IMR-90 (cell line): ENCODE measurements at regions not wholly inside any gene's neighbourhood (a gene's known extent, or its start where the extent isn't known, plus 50 kb on each side); places are given as distances from the start of the nearest gene placed in this dataset.

Source experiments
- ATAC-seq: fragments of 200-7000 bp; cut with Tn5 transposase; 2 replicates; pipeline ENCODE4 v1.9.1; 2020; ENCODE audit warnings: low read depth, mild to moderate bottlenecking, moderate library complexity
- BruUV-seq: library from RNA; stranded (reverse); fragments of 400-500 nt; replicated peaks from 2 replicates; lab custom pipeline; 2021; lab: Mats Ljungman, UMichigan
- CTCF ChIA-PET: fragments of 300-600 bp; formaldehyde crosslinking; extraction: SDS; loops from one replicate; lab custom pipeline; 2021; ENCODE audit warnings: antibody characterized with exemption; lab: Yijun Ruan, JAX
- POLR2A ChIA-PET: fragments of 300-600 bp; sonication (Branson Sonifier 250); formaldehyde crosslinking; loops from one replicate; lab custom pipeline; 2022; ENCODE audit warnings: antibody characterized with exemption; ENCODE audit not compliant: unreplicated experiment; lab: Charles Lee
- DNase-seq: peaks from one replicate; pipeline ENCODE4 v3.0.0; 2013
- H2AFZ ChIP-seq: replicated peaks from 2 replicates; pipeline ENCODE3; 2013; ENCODE audit warnings: low read length, mild to moderate bottlenecking; ENCODE audit not compliant: poor library complexity
- H2AK5ac ChIP-seq: 2 replicates; pipeline ENCODE4 v1.6.1; 2013; ENCODE audit warnings: low read depth, low read length, inconsistent platforms
- H2AK9ac ChIP-seq: replicated peaks from 2 replicates; pipeline ENCODE3; 2013; ENCODE audit warnings: mild to moderate bottlenecking, low read depth, low read length, moderate library complexity; ENCODE audit not compliant: poor library complexity
- H2BK120ac ChIP-seq: 2 replicates; pipeline ENCODE4 v1.6.1; 2013; ENCODE audit warnings: low read depth, low read length, inconsistent platforms
- H2BK15ac ChIP-seq: 3 replicates; pipeline ENCODE4 v1.6.1; 2013; ENCODE audit warnings: low read depth, low read length, inconsistent platforms
- H2BK20ac ChIP-seq: 2 replicates; pipeline ENCODE4 v1.6.1; 2013; ENCODE audit warnings: low read depth, mild to moderate bottlenecking, inconsistent platforms, low read length, moderate library complexity
- H2BK5ac ChIP-seq: 2 replicates; pipeline ENCODE4 v1.6.1; 2013; ENCODE audit warnings: mild to moderate bottlenecking, low read depth, low read length, inconsistent platforms; ENCODE audit not compliant: poor library complexity, severe bottlenecking
- H3K14ac ChIP-seq: replicated peaks from 2 replicates; pipeline ENCODE4 v1.6.1; 2013; ENCODE audit warnings: low read depth, low read length, inconsistent platforms
- H3K18ac ChIP-seq: 2 replicates; pipeline ENCODE4 v1.6.1; 2013; ENCODE audit warnings: low read depth, low read length, control low read depth
- H3K23ac ChIP-seq: 2 replicates; pipeline ENCODE4 v1.6.1; 2013; ENCODE audit warnings: low read depth, low read length, inconsistent platforms
- H3K27ac ChIP-seq: 2 replicates; pipeline ENCODE4 v1.5.1; 2013; ENCODE audit warnings: mild to moderate bottlenecking, control low read depth, low read length; ENCODE audit not compliant: insufficient read depth
- H3K27me3 ChIP-seq: 2 replicates; pipeline ENCODE4 v1.6.1; 2013; ENCODE audit warnings: low read length; ENCODE audit not compliant: control insufficient read depth, insufficient read depth
- H3K36me3 ChIP-seq: 2 replicates; pipeline ENCODE4 v1.6.1; 2013; ENCODE audit warnings: low read length, mixed read lengths; ENCODE audit not compliant: control insufficient read depth, insufficient read depth
- H3K4ac ChIP-seq: 2 replicates; pipeline ENCODE4 v1.6.1; 2013; ENCODE audit warnings: low read depth, low read length, inconsistent platforms
- H3K4me1 ChIP-seq: 2 replicates; pipeline ENCODE4 v1.6.1; 2013; ENCODE audit warnings: low read length, mixed read lengths; ENCODE audit not compliant: control insufficient read depth, insufficient read depth
- H3K4me2 ChIP-seq: 2 replicates; pipeline ENCODE4 v1.6.1; 2013; ENCODE audit warnings: low read depth, mild to moderate bottlenecking, control low read depth, low read length, moderate library complexity
- H3K4me3 ChIP-seq: 2 replicates; pipeline ENCODE4 v1.5.1; 2013; ENCODE audit warnings: low read depth, mild to moderate bottlenecking, control low read depth, low read length, moderate library complexity; ENCODE audit not compliant: insufficient read depth
- H3K56ac ChIP-seq: 2 replicates; pipeline ENCODE4 v1.6.1; 2013; ENCODE audit warnings: low read length, inconsistent platforms; ENCODE audit not compliant: insufficient read depth; ENCODE audit errors: extremely low read depth
- H3K79me1 ChIP-seq, 2 experiments: 2 replicates each; pipeline ENCODE4 v1.6.1; 2013; ENCODE audit warnings: low read length in 2 of 2, inconsistent platforms in 1 of 2, low read depth in 1 of 2
- H3K9ac ChIP-seq: 2 replicates; pipeline ENCODE4 v1.6.1; 2013; ENCODE audit warnings: low read depth, low read length, control low read depth
- H3K9me1 ChIP-seq: 2 replicates; pipeline ENCODE4 v1.6.1; 2013; ENCODE audit warnings: low read length, inconsistent platforms; ENCODE audit not compliant: insufficient read depth
- H3K9me3 ChIP-seq: 2 replicates; pipeline ENCODE4 v1.6.1; 2013; ENCODE audit warnings: low read length; ENCODE audit not compliant: control insufficient read depth, insufficient read depth
- H4K20me1 ChIP-seq: 2 replicates; pipeline ENCODE4 v1.6.1; 2013; ENCODE audit warnings: low read length, inconsistent platforms; ENCODE audit not compliant: insufficient read depth
- H4K5ac ChIP-seq: 2 replicates; pipeline ENCODE4 v1.6.1; 2013; ENCODE audit warnings: mild to moderate bottlenecking, low read depth, low read length, control low read depth
- H4K8ac ChIP-seq, 2 experiments: 2 replicates each; pipeline ENCODE4 v1.6.1; 2013; ENCODE audit warnings: low read depth in 2 of 2, low read length in 2 of 2, control low read depth in 1 of 2, inconsistent platforms in 1 of 2
- H4K91ac ChIP-seq: 2 replicates; pipeline ENCODE4 v1.6.1; 2013; ENCODE audit warnings: low read depth, low read length, inconsistent platforms; ENCODE audit not compliant: insufficient read depth
- BHLHE40 ChIP-seq: fragments of 150-350 bp; IDR thresholded peaks from 2 replicates; pipeline ENCODE4 v1.6.1; 2016; ENCODE audit warnings: mild to moderate bottlenecking, low read depth, low read length
- CEBPB ChIP-seq: IDR thresholded peaks from 2 replicates; pipeline ENCODE4 v1.6.1; 2012; ENCODE audit warnings: low read depth, low read length, improper control_type of control experiment
- FOS ChIP-seq: fragments of 150-350 bp; IDR thresholded peaks from 2 replicates; pipeline ENCODE4 v1.6.1; 2016; ENCODE audit warnings: low read depth, low read length
- MXI1 ChIP-seq: IDR thresholded peaks from 2 replicates; pipeline ENCODE4 v1.6.1; 2012; ENCODE audit warnings: low read depth, mild to moderate bottlenecking, low read length, moderate library complexity, borderline replicate concordance
- NFE2L2 ChIP-seq: fragments of 150-350 bp; IDR thresholded peaks from 2 replicates; pipeline ENCODE4 v1.6.1; 2016; ENCODE audit warnings: low read depth, mild to moderate bottlenecking, low read length
- POLR2A ChIP-seq: IDR thresholded peaks from 2 replicates; pipeline ENCODE4 v1.6.1; 2012; ENCODE audit warnings: mild to moderate bottlenecking, low read depth, low read length
- RAD21 ChIP-seq: IDR thresholded peaks from 2 replicates; pipeline ENCODE4 v1.6.1; 2012; ENCODE audit warnings: low read length, improper control_type of control experiment
- RCOR1 ChIP-seq: IDR thresholded peaks from 2 replicates; pipeline ENCODE4 v1.6.1; 2012; ENCODE audit warnings: mild to moderate bottlenecking, low read length, improper control_type of control experiment; ENCODE audit not compliant: insufficient replicate concordance
- WGBS, 2 experiments: methylation state at CpG; one replicate each; pipeline versions ENCODE4 v1.1.5 to v1.1.7; 2013; ENCODE audit warnings: missing lambda C conversion rate in 2 of 2; ENCODE audit not compliant: insufficient read length in 1 of 2; ENCODE audit errors: extremely low coverage in 2 of 2; 5-methylcytosine and 5-hydroxymethylcytosine counted together
- dilution Hi-C: fragments of 300-500 bp; cut with HindIII; formaldehyde crosslinking; loops from one replicate; pipeline ENCODE4 v1.14.3; 2018; ENCODE audit warnings: low sequenced_read_pairs; ENCODE audit not compliant: unreplicated experiment
- in situ Hi-C: fragments of 300-500 bp; cut with MboI; formaldehyde crosslinking; loops from 3 replicates; pipeline ENCODE4 v1.14.3; 2019; ENCODE audit warnings: low sequenced_read_pairs, inconsistent platforms, mixed read lengths
- intact Hi-C: fragments of 100-400 bp; cut with micrococcal nuclease; formaldehyde crosslinking; loops from 2 replicates; pipeline ENCODE4 v1.10.0; 2022
- TF ChIP-seq, protein P1 (sequence below): fragments of 150-350 bp; IDR thresholded peaks from 2 replicates; pipeline ENCODE4 v1.6.1; 2016; ENCODE audit warnings: low read depth, mild to moderate bottlenecking, low read length, moderate library complexity, borderline replicate concordance
- TF ChIP-seq, protein P2 (sequence below): conservative IDR thresholded peaks from 2 replicates; pipeline ENCODE4 v1.5.1; 2012; ENCODE audit warnings: mild to moderate bottlenecking, low read depth, low read length, improper control_type of control experiment
- TF ChIP-seq, protein P3 (sequence below): fragments of 150-350 bp; IDR thresholded peaks from 2 replicates; pipeline ENCODE4 v1.6.1; 2017; ENCODE audit warnings: mild to moderate bottlenecking, antibody characterized with exemption, low read length, low read depth

DNA sequence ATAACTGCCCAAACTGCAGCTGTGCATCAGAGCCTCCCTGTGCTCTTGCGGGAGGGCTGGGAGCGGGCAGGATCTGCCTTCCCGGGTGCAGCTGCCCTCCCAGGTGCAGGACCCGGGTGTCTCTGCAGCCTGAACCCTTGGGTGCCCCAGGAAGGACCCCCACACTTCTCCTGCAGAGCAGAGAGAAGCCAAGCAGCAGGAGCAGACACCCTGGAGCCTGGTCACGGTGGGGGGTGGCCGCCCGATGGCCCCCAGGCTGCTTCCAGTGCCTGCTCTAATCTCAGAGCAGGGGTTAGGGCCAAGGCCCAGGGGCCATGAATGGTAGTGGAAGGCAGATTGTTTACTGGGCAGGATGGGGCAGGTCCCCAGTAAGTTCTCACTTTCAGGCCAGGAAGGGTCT is 83.0 kb downstream of the RHOU start:
- Histone ChIP-seq H2AFZ (peak overlapping the region; percentile 22), H3K23ac (no peak overlapping the region), H2AK9ac (no peak overlapping the region), H3K56ac (no peak overlapping the region), H4K20me1 (no peaks in the 10 kb centered on the region), H2AK5ac (no peak overlapping the region), H3K18ac (no peak overlapping the region), H3K4me2 (no peak overlapping the region), H3K9me3 (no peaks in the 10 kb centered on the region), H3K9me1 (no peaks in the 10 kb centered on the region), H2BK15ac (no peak overlapping the region), H3K14ac (no peak overlapping the region), H4K8ac (no peak overlapping the region), H2BK120ac (no peak overlapping the region), H4K5ac (no peak overlapping the region), H3K36me3 (no peaks in the 10 kb centered on the region), H2BK20ac (no peak overlapping the region), H4K91ac (no peak overlapping the region), H3K27me3 (peaks cover 8% of the 10 kb centered on the region), H3K9ac (no peak overlapping the region), H3K4me3 (no peak overlapping the region), H3K27ac (no peak overlapping the region), H3K4me1 (no peaks in the 10 kb centered on the region), H3K79me1 (no peaks in the 10 kb centered on the region), H3K4ac (no peak overlapping the region), H2BK5ac (no peak overlapping the region)
- in situ Hi-C loops: no loop called here
- dilution Hi-C loops: no loop called here
- intact Hi-C loops: no loop called here
- ChIA-PET CTCF (no interaction called here), POLR2A (no interaction called here)
- DNase-seq (no peak), ATAC-seq (no peak)
- no peak for TF ChIP-seq BHLHE40
- TF ChIP-seq, protein P1, sequence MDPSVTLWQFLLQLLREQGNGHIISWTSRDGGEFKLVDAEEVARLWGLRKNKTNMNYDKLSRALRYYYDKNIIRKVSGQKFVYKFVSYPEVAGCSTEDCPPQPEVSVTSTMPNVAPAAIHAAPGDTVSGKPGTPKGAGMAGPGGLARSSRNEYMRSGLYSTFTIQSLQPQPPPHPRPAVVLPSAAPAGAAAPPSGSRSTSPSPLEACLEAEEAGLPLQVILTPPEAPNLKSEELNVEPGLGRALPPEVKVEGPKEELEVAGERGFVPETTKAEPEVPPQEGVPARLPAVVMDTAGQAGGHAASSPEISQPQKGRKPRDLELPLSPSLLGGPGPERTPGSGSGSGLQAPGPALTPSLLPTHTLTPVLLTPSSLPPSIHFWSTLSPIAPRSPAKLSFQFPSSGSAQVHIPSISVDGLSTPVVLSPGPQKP: no peak
- no peak for TF ChIP-seq RCOR1
- TF ChIP-seq, protein P2, sequence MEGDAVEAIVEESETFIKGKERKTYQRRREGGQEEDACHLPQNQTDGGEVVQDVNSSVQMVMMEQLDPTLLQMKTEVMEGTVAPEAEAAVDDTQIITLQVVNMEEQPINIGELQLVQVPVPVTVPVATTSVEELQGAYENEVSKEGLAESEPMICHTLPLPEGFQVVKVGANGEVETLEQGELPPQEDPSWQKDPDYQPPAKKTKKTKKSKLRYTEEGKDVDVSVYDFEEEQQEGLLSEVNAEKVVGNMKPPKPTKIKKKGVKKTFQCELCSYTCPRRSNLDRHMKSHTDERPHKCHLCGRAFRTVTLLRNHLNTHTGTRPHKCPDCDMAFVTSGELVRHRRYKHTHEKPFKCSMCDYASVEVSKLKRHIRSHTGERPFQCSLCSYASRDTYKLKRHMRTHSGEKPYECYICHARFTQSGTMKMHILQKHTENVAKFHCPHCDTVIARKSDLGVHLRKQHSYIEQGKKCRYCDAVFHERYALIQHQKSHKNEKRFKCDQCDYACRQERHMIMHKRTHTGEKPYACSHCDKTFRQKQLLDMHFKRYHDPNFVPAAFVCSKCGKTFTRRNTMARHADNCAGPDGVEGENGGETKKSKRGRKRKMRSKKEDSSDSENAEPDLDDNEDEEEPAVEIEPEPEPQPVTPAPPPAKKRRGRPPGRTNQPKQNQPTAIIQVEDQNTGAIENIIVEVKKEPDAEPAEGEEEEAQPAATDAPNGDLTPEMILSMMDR: no peak
- TF ChIP-seq, protein P3, sequence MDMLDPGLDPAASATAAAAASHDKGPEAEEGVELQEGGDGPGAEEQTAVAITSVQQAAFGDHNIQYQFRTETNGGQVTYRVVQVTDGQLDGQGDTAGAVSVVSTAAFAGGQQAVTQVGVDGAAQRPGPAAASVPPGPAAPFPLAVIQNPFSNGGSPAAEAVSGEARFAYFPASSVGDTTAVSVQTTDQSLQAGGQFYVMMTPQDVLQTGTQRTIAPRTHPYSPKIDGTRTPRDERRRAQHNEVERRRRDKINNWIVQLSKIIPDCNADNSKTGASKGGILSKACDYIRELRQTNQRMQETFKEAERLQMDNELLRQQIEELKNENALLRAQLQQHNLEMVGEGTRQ: no peak
- TF ChIP-seq POLR2A: no peak
- no peak for TF ChIP-seq RAD21
- no peak for TF ChIP-seq CEBPB
- no peak for TF ChIP-seq NFE2L2
- TF ChIP-seq MXI1: no peak
- TF ChIP-seq FOS: no peak
- 80% methylated on average over 1 of the region's 7 CpGs; no CpG with 5 or more reads in 1 of the 2 experiments for WGBS, 2 experiments
- no TSS peak for BruUV-seq
